ENCODE measurements at regions not wholly inside any gene's neighbourhood (a gene's known extent, or its start where the extent isn't known, plus 50 kb on each side); places are given as distances from the start of the nearest gene placed in this dataset.
"Not testable (repeated sequence)": the region's sequence is repeated elsewhere in the genome, so short reads cannot be mapped to it uniquely, and the experiment has no call there.

DNA sequence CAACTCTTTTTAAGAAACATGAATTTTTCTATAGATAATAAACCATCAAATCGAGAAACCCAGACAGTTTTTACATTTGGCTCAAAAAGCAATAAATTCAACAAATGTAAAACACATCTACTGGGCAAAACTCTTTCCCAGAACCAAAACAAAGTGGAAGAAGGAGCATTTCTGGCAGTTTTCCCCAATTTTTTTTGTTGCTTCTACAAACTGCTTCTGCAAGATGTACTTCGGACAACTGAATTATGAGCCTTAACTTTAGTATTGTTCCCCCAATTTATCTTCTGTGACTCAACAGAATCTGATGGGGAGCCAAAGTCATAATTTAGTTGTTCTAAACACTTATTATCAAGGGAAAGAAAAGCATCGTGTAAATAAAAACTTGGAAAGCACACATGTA, 1047.2 kb downstream of the CDH11 start:
- H3K9me3 ChIP-seq (ENCODE audit: low read length): no peaks in the 10 kb centered on the region
- H3K79me2 ChIP-seq (replicated peaks; ENCODE audit: insufficient read depth, low read length): no peaks in the 10 kb centered on the region
- no peaks in the 10 kb centered on the region for H3K27me3 ChIP-seq (ENCODE audit: insufficient read depth, low read depth, low read length)
- no peaks in the 10 kb centered on the region for H3F3A ChIP-seq (ENCODE audit: insufficient read depth, low read length, poor library complexity, severe bottlenecking)
- no peak overlapping the region for H3K4me2 ChIP-seq (ENCODE audit: low read length)
- no peak overlapping the region for H3K4me3 ChIP-seq (ENCODE audit: low read length)
- H3K27ac ChIP-seq (ENCODE audit: low read length): no peak overlapping the region
- H3K9me2 ChIP-seq (ENCODE audit: insufficient read depth, low read length): no peaks in the 10 kb centered on the region
- TF ChIP-seq EZH2 (IDR thresholded peaks at IDR 0.05; ENCODE audit: borderline replicate concordance, insufficient read depth, low read length, poor library complexity, severe bottlenecking) (no peak), SMC3 (conservative IDR thresholded peaks at IDR 0.05; ENCODE audit: poor library complexity) (no peak)
- TF ChIP-seq, protein P1, sequence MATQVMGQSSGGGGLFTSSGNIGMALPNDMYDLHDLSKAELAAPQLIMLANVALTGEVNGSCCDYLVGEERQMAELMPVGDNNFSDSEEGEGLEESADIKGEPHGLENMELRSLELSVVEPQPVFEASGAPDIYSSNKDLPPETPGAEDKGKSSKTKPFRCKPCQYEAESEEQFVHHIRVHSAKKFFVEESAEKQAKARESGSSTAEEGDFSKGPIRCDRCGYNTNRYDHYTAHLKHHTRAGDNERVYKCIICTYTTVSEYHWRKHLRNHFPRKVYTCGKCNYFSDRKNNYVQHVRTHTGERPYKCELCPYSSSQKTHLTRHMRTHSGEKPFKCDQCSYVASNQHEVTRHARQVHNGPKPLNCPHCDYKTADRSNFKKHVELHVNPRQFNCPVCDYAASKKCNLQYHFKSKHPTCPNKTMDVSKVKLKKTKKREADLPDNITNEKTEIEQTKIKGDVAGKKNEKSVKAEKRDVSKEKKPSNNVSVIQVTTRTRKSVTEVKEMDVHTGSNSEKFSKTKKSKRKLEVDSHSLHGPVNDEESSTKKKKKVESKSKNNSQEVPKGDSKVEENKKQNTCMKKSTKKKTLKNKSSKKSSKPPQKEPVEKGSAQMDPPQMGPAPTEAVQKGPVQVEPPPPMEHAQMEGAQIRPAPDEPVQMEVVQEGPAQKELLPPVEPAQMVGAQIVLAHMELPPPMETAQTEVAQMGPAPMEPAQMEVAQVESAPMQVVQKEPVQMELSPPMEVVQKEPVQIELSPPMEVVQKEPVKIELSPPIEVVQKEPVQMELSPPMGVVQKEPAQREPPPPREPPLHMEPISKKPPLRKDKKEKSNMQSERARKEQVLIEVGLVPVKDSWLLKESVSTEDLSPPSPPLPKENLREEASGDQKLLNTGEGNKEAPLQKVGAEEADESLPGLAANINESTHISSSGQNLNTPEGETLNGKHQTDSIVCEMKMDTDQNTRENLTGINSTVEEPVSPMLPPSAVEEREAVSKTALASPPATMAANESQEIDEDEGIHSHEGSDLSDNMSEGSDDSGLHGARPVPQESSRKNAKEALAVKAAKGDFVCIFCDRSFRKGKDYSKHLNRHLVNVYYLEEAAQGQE (IDR thresholded peaks at IDR 0.05; ENCODE audit: borderline replicate concordance): no peak
- TF ChIP-seq, protein P2, sequence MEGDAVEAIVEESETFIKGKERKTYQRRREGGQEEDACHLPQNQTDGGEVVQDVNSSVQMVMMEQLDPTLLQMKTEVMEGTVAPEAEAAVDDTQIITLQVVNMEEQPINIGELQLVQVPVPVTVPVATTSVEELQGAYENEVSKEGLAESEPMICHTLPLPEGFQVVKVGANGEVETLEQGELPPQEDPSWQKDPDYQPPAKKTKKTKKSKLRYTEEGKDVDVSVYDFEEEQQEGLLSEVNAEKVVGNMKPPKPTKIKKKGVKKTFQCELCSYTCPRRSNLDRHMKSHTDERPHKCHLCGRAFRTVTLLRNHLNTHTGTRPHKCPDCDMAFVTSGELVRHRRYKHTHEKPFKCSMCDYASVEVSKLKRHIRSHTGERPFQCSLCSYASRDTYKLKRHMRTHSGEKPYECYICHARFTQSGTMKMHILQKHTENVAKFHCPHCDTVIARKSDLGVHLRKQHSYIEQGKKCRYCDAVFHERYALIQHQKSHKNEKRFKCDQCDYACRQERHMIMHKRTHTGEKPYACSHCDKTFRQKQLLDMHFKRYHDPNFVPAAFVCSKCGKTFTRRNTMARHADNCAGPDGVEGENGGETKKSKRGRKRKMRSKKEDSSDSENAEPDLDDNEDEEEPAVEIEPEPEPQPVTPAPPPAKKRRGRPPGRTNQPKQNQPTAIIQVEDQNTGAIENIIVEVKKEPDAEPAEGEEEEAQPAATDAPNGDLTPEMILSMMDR (IDR thresholded peaks at IDR 0.05; ENCODE audit: poor library complexity, severe bottlenecking): no peak
- no peaks in the 10 kb centered on the region for H3K36me3 ChIP-seq (ENCODE audit: insufficient read depth, low read length)
- H4K20me1 ChIP-seq (ENCODE audit: insufficient read depth): no peaks in the 10 kb centered on the region
- no peak overlapping the region for H3K9ac ChIP-seq (ENCODE audit: low read length)
- H2AFZ ChIP-seq (ENCODE audit: low read depth, low read length): no peak overlapping the region

DNA sequence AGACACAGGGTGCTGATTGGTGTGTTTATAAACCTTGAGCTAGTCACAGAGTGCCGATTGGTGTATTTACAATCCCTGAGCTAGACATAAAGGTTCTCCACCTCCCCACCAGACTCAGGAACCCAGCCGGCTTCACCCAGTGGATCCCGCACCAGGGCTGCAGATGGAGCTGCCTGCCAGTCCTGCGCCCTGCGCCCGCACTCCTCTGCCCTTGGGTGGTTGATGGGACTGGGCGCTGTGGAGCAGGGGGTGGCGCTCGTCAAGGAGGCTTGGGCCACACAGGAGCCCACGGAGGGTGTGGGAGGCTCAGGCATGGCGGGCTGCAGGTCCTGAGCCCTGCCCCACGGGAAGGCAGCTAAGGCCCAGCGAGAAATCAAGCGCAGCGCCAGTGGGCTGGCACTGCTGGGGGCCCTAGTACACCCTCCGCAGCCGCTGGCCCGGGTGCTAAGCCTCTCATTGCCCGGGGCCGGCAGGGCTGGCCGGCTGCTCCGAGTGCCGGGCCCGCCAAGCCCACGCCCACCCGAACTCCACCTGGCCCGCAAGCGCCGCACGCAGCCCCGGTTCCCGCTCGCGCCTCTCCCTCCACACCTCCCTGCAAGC, 1049.6 kb downstream of the CDH11 start:
- H3K9ac ChIP-seq (ENCODE audit: low read length); H3F3A ChIP-seq (ENCODE audit: insufficient read depth, low read length, poor library complexity, severe bottlenecking); H4K20me1 ChIP-seq (ENCODE audit: insufficient read depth); H3K4me2 ChIP-seq (ENCODE audit: low read length); H3K27me3 ChIP-seq (ENCODE audit: insufficient read depth, low read depth, low read length); H3K79me2 ChIP-seq (replicated peaks; ENCODE audit: insufficient read depth, low read length); H3K9me2 ChIP-seq (ENCODE audit: insufficient read depth, low read length); H3K27ac ChIP-seq (ENCODE audit: low read length); H3K9me3 ChIP-seq (ENCODE audit: low read length); H2AFZ ChIP-seq (ENCODE audit: low read depth, low read length); H3K4me3 ChIP-seq (ENCODE audit: low read length); H3K36me3 ChIP-seq (ENCODE audit: insufficient read depth, low read length): not testable (repeated sequence)

DNA sequence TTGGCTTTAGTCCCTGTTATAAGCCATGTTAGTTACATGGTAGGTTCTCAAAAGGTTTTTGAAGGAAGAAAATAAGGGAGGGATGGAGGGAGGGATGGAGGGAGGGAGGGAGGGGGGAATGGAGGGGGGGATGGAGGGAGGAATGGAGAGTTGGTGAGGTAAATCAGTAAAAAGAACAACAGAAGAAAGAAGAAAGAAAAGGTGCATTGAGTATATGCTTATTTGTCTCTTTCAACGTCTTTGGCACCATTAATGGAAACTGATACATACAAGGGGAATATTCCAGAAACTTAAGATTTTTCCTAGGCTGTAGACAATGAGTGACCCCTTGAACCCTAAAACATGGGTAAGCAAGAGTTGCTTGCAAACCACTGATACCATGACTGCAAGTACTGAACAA, 1056.3 kb downstream of the CDH11 start:
- Histone ChIP-seq H3K79me2 (replicated peaks; ENCODE audit: insufficient read depth, low read length) (no peaks in the 10 kb centered on the region), H4K20me1 (ENCODE audit: insufficient read depth) (no peaks in the 10 kb centered on the region)

More for the DNA sequence above, 1056.3 kb downstream of the CDH11 start:
- Histone ChIP-seq H2AFZ (ENCODE audit: low read depth, low read length) (no peak overlapping the region), H3K9me3 (ENCODE audit: low read length) (no peaks in the 10 kb centered on the region), H3K36me3 (ENCODE audit: insufficient read depth, low read length) (no peaks in the 10 kb centered on the region), H3K27ac (ENCODE audit: low read length) (no peak overlapping the region), H3K9me2 (ENCODE audit: insufficient read depth, low read length) (no peaks in the 10 kb centered on the region), H3F3A (ENCODE audit: insufficient read depth, low read length, poor library complexity, severe bottlenecking) (no peaks in the 10 kb centered on the region), H3K4me2 (ENCODE audit: low read length) (no peak overlapping the region), H3K9ac (ENCODE audit: low read length) (no peak overlapping the region), H3K27me3 (ENCODE audit: insufficient read depth, low read depth, low read length) (no peaks in the 10 kb centered on the region), H3K4me3 (ENCODE audit: low read length) (no peak overlapping the region)
- TF ChIP-seq, protein P1 (IDR thresholded peaks at IDR 0.05; ENCODE audit: borderline replicate concordance): no peak
- TF ChIP-seq EZH2 (IDR thresholded peaks at IDR 0.05; ENCODE audit: borderline replicate concordance, insufficient read depth, low read length, poor library complexity, severe bottlenecking) (no peak), TAF1 (IDR thresholded peaks at IDR 0.05; ENCODE audit: low read depth) (no peak), RAD21 (conservative IDR thresholded peaks at IDR 0.05) (no peak), EP300 (conservative IDR thresholded peaks at IDR 0.05; ENCODE audit: poor library complexity, severe bottlenecking) (no peak), POLR2AphosphoS5 (IDR thresholded peaks at IDR 0.05) (no peak), MXI1 (conservative IDR thresholded peaks at IDR 0.05; ENCODE audit: poor library complexity, severe bottlenecking) (no peak), SMC3 (conservative IDR thresholded peaks at IDR 0.05; ENCODE audit: poor library complexity) (no peak)
- TF ChIP-seq, protein P2 (IDR thresholded peaks at IDR 0.05; ENCODE audit: poor library complexity, severe bottlenecking): no peak
